ENCODE measurements at regions not wholly inside any gene's neighbourhood (a gene's known extent, or its start where the extent isn't known, plus 50 kb on each side); places are given as distances from the start of the nearest gene placed in this dataset.

DNA sequence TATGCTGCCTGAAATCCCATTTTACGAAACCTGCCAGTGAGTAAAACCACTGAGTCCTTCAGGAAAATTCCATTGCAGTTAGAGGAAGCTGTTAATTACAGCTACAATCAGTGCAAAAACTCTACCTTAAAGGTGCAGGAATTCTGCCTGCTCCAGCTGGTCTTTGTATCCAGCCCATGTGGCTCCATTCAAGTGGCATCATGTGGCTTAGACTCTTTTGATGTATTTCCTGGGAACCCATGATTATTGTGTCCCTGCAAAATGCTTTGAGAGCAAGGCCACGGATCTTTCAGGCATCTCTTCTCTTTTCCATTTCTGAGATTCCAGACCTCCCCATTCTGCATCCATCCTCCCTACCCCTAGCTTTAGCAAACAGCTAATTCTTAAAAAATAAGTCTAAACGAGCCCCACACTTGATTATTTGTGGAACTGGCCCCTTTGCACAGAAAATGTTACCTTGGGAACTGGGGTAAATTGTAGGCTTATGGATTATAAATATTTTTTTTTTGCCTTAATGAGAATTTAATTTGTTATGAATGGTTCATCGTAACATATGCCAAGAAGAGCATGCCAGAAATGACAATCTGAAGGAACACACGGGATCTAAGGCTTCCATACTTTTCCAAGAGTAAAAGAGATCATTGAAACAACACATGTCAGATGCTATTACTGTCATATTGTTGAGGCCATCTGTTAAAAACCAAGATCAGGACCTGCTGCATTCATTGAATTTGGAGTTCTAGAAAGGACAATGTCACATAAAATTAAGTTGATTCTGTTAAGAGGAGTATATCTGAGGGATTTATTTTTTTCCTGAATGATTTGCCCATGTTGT, 144.6 kb downstream of the TPH2 start:
- no peak for DNase-seq

DNA sequence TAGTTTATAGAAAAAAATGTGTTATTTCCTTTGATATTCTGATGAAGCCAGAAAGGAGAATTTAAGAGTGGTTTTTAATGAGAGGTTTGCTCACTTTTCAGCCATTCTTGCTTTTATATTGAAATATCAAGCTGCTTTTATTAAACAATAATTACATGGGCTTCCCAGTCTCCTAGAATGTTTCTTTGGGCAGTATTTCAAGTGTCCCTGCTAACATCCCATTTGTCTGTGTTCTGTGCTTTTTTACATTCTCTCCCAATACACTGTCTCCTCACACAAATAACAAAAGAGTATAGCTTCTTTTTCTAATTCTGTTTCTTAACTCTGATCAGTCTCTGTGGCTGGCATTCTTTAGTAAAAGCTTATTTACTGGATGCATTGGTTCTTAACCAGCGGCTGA, 145.4 kb downstream of the TPH2 start:
- DNase-seq, result no peak

DNA sequence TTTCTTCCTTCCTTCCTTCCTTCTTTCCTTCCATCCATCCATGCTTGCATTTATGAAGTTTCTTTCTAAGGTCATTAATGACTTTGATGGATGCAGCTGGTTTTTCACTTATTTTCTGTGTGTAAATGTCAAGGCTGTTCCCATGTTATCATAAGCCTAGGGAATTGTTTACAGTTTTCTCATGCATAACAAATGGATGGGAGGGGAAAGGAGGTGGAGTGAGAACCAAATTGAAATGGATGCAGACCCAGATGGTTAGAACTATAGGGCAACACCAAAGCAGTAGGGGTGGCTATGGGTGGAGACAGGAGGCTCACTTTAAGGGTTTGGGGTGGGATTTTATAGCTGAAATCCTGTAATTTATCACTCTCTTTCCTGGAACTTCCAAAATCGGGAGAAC, 146.2 kb downstream of the TPH2 start:
- no peak for DNase-seq

DNA sequence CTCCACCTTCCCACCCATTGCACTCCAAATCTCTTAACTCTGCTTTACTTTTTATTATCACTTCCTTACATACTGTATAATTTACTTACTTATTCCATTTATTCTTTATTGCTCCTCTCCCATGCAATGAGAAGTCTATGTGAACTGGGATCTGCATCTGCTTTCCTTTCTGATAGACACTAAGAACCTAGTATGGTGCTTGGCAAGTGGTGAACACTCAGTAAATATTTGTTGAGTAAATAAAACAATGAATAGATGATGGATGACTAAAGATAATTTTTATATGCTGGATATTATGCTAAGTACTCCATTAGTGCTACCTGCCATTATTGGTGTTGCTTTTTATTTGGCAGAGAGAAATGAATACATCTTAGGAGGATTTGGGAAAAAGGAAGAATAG, 151.0 kb downstream of the TPH2 start:
- DNase-seq, result no peak

DNA sequence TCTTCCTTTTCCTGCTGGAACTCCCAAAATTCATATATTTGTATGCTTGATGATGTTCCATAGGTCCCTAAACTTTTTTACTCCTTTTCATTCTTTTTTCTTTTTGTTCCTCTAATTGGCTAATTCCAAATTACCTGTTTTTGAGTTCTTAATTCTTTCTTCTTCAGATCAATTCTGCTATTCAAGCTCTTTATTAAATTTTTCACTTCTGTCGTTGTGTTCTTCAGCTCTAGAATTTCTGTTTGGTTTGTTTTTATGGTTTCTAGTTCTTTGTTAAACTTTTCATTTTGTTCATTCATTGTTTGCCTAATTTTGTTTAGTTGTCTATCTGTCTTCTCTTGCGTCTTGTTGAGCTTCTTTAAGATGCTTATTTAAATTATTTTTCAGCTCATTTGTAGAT, 154.8 kb downstream of the TPH2 start:
- no peak for DNase-seq

DNA sequence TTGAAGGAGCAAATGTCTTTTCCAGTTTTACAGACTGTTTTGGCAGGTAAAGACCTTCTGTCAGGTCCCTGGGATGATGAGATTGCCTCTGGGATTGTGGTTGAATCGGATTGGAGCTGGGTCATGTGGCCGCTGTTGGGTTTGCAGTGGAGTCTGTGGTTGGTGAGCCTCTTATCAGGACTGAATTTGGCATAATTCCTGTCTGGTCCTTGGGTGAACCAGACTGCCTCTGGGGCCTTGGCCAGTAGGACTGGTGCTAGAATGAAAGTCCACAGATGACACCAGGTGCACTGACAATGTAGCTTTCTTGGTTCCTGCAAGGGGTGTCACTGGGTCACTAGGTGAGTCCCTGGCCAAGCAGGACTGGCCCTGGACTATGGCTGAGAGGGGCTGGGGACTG, 155.3 kb downstream of the TPH2 start:
- DNase-seq, result no peak

DNA sequence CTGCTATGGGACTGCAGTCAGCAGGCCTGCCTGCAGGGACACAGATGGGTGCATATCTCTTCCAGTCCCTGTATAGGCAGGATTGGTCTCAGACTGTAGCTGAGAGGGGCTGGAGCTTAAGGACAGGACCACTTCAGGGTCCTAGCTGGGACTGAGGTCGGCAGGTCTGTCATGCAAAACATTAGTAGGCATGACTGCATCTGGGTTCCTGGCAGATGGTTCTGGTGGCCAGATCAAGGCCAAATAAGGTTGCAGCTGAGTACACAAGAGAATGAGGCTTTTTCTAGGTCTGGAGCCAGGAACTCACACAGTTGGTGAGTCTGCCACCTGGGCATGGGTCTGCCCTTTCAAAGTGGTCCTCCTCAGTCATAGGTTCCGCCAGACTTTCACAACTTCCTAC, 155.8 kb downstream of the TPH2 start:
- no peak for DNase-seq

DNA sequence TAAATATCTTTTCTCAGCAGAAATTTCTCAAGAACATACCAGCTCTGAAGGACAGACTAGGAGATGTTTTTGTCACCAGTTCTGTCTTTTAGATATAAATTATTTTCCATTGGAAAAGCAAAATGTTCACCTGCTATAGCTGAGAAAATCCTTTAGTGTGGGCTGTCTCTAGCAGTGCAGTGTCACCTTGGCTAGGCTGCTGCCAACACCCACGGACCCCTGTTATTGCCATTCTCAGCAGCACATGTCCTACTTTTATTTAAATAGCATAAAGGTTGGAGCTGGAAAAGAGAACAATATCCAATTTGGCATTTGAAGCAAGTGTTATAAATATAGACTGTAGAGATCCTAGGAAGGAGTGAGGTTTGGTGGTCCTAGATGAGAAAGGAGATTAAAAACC, 156.4 kb downstream of the TPH2 start:
- DNase-seq, result no peak

DNA sequence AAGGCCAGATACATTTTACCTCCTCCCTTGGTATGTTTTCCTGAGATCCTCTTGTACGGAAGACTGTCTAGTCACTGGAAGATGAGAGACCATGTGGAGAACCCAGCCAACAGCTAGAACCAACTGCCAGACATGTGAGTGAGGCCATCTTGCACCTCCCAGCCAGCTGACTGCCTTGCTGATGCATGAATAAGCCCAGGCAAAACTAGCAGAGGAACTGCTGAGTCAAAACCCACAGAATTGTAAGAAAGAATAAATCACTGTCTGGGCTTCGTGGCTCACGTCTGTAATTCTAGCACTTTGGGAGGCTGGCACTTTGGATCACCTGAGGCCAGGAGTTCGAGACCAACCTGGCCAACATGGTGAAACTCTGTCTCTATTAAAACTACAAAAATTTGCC, 160.0 kb downstream of the TPH2 start:
- DNase-seq, result no peak

DNA sequence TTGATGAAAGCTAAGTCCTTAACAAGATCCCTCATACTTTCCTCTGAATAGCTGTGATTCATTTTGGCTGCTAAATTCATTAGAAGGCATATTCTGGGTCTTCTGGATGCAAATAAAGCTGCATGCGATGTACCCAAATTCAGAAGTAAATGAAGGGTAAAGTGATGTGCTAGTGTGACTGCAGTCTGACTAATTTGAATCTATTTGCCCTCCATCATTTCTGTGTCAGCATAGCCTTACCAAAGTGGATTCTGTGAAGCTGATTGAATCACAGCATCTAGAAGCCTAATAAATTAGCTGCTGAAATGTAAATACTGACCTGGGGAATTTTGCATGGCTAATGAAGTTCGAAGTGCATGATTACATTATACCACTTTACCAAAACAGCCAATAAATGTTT, 162.2 kb downstream of the TPH2 start:
- no peak for DNase-seq

DNA sequence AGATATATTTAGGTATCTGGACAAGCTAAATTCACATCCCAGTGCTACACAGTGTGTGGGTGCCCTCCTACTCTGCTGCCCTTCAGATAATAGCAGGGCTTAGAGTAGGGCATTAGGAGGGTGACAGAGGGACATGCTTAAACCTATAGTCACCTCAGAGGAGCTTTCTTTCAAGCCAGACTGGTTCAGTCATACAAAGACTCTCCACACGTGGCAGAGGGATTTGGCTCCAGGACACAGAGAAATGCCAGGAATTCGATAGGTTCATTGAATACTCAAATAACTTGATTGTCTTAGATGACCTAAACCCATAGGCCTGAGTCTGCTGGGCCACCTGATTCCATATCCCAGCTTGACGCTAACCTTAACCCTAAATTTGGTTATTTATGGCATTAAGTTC, 163.5 kb downstream of the TPH2 start:
- DNase-seq, result no peak

DNA sequence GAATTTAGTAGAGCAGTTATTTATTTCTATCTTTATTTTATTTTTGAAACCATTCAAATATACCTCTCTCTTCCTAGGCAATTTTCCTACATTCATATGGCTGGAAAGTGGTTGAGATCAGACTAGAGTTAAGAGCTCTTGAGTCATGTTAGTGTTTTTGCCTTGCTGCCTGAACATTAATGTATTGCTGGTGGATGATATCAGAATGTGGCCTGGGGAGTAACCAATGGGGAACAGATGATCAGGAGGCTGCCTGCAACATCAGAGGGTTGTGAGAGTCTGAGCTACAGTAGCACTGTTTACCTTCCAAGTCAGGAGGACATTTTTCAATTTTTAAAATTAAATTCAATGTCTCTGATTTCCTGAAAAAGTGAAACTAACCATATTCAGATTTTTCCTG, 166.3 kb upstream of the TRHDE start:
- DNase-seq, result no peak

DNA sequence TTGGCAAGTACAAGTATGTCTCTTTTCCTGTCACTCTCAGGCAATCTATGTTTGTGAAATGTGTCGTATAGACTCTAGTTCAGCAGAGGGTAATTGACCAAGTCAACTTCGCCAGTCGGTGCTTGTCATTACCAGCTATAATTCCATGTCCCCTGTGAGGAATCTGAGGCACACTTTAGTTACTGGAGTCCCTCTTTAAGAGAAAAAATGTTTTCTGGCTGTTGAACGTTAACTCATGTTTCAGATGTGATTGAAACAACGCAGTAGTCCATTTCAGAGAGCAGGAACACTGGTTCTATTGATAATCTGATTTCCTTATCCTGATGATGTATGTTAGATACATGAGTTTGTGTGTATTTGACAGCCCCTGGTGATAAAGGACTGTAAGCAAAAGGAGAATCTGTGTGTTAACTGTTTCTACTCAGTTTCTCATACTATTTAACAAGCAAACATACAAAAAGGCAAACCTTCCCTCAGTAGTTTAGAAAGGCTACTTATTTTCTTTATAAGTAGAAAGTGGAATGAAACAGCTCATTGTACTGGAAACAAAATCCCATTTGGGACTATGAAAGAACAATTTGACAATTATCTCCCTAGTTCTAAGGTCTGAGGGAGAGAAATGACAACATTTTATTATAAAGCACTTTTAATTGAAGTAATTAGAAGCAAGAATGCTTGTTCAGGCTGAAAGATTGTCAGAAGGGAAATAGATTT, 161.1 kb upstream of the TRHDE start:
- no peak for DNase-seq

DNA sequence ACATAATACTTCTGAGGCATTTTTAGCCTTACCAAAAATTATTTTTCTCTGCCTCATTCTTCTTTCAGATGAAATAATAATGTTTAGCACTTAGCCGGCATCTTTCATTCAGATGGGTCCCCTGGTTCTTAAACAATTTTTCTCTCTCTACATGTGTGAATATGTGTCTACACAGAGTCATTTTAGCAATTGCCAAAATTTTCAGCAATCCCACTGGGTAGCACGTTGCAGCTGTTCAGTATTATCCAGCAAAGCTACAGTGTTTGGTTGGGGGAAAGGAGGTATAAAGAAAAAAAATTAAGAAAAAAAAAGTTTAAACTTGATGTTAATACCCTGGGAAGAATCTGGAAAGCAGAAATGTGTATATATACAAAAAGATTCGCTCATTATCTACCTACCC, 160.5 kb upstream of the TRHDE start:
- DNase-seq, result no peak

DNA sequence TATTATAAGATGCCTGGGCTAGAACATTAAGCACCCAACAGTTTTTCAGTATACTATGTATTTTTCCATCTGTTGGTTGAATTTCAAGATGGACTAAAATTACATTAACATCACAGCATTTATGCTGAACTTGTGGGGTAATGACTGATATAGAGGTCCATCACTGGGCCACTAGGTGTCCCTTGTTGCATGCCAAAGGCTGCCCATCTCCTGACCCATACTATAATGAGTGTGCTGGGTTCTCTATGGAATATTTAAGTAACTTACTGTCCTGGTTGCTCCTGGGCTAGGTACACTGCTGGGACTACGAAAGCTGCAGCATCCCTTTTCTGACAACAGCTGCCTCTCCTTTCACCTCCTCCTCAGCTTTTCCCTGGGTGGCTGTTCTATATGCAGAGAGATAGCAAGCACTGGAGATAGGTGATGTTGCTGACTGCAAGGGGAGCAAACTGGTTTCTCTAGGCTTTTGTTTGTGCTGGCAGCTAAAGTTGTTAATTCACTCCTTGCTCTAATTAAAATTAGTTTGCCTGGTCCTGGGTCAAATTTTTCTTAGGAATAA, 138.6 kb upstream of the TRHDE start:
- no peak for DNase-seq

DNA sequence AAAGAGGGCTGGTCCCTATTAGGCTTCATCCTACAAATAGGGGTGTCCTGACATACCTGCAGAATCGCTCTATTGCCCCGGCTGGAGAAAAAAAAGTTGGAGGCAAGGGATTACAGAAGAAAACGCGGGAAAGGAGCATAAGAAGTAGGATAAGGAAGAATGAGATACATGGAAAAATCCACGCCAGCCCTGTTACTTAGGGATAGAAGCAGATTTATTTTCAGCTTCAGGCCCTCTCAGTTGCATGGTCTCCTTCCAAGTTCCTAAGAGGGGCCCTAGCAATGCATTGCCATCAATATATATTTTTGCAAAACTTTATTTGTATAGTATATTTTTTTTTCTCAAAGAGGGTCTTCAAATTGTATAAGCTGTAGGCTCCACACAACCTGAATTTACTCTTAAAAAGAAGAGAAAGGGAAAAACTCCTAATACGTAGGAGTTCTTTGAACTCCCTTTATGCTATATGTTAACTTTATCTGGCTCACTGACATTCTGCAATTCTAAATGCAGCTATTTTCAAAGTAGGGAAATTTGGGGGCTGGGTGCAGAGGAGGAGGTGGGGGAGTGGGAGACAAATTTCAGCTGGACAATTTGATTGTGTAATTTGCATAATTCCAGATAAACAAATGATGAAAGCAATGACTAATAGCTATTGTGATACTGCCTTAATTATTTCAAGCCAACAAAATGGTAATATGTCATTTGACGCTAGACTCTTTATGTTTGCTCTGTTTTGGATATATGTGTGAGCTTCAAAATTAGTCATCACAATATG, 137.7 kb upstream of the TRHDE start:
- no peak for DNase-seq

DNA sequence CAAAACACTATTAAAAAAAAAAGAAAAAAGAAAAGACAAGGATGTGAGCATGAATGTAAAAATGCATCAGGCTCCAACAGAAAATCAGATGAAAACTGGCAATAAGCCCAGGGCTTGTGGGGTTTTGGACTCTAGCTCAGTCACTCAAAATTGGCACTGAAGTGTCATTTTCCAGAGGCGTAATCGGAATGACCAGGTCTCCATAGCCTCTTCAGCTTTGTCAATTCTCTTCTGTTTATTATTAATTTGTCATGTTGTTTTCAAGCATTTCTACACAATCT, 137.2 kb upstream of the TRHDE start:
- DNase-seq, result no peak

DNA sequence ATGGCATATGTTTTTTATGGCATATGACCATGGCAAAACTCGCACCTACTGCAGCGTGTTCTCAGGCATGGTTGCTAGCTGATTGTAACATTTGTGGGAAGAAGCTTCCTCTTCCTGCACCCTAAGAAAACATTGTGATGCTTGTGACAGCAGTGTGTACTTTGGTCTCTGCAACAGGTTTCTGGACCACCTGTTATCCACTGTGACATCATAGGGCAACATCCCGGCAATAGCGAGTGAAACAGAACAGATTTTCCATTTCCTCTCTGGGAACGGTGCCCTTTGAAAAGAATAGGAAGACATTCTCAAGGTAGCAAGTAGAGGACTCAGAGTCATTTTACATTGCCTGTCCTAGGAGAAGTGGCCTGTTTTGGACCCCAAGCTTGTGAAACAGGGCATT, 135.4 kb upstream of the TRHDE start:
- DNase-seq, result no peak

DNA sequence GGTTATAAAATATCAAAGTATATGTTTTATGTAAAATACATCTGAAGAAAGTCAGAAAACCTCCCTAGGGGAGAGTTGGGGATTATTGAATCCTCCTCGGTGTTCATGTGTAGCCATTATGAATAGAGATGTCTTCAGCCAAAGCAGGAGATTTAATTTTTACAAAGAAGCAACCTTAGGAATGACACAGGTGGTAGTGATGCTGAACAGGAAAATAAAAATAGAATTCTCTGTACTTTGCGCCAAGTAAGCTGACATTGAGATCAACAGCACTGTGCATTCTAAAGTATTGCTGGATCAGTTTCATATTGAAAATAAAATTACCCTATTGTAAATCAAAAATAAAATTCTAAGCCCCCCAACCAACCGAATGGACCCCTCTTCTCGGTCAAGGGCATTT, 132.8 kb upstream of the TRHDE start:
- DNase-seq, result no peak

DNA sequence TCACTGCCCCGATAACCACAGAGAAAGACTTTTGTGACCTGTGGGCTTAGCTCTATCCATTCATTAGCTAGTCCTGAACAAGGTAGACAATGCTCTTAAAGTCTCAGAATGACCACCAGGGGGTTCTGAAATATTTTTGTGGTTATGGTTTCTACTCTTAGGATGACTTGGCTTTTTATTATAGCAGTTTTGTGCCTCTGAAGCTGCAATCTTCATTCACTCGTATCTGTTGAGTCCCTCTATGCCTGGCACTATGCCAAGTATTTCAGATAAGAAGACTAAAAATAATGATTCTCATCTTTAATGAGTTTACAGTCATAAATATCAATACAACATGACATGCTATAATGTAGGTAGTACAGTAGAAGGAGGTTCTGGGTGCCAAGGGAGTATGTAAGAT, 130.8 kb upstream of the TRHDE start:
- DNase-seq, result no peak

DNA sequence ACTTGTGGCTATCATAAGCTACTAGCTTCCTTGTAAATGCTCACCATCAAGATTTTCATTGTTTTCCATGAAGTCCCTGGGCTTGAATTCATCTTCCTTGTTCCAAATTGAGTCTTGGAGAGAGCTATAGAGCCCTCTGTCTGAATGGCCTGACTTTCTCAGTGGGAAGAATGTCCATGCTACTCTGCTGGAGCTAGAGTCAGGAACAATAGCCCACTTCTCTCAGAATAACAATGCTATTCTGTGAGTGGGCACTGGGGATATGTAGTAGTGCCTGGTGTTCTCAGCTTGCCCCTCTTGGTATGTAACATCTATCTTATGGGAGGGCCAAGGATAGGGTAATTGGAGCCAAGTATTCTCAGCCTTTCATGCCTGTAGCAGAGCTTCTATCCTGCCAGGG, 127.6 kb upstream of the TRHDE start:
- no peak for DNase-seq

DNA sequence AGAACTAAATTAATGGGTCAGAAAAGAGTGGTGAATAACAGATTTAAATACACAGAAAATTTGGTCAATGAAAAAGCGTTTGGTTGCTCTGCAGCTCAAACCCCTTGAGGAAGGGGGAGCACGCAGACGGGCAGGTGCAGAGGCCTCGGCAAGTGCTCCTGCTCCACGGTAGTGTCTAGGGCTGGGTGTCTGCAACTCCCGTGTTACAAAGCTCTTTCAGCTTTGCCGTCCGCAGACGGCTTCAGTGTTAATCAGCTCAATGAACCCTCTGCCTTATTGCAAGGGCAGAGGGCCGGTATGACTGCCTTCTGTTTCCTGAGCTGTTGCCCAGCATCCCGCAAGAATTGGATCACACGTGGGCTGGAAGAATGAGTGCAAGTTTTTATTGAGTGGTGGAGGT, 125.7 kb upstream of the TRHDE start:
- DNase-seq, result no peak

DNA sequence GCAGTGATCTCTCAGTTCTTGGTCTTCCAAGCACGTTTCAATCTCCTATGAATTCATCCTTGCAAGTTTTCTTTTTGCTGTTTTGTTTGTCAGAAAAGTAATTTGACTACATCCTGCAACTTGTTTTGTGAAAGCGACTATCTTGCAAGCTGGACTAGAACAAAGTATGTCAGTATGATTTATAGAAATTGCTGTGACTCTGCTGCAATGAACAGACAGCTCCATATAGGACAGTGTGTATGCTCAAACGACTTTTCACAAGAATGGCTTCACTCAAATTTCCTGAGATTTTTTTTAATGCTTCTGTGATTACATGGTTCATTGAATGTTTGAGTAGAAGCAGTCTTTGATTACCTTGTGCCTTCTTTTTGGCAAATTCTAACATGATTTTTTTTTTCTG, 123.5 kb upstream of the TRHDE start:
- DNase-seq, result no peak

DNA sequence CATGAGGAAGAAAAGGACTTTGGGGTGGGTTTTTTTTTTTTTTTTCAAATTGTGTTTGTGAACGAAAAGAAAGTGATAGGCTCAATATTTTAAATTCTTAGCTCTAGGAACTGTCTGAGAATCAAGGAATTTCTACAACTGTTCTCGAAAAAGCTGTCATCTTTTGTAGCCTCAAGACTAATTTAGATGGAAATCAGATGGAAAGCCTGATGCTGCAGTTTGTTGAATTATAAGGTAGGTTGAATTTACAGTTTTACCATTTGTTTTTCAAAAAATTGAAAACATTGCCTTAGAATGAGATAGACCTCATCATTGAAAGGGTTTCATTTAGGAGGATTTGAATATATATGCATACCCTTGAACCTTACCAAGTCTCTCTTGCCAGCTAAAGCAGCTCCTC, 109.3 kb upstream of the TRHDE start:
- DNase-seq, result no peak
